WTC11 (cell line): ENCODE measurements at regions not wholly inside any gene's neighbourhood (a gene's known extent, or its start where the extent isn't known, plus 50 kb on each side); places are given as distances from the start of the nearest gene placed in this dataset.

Experiments used
- ATAC-seq: fragments of 200-7000 bp; cut with Tn5 transposase; 2 replicates; pipeline ENCODE4 v1.10.0; 2021; ENCODE audit warnings: mild to moderate bottlenecking, moderate library complexity
- CTCF ChIA-PET: fragments of 300-600 bp; sonication (Branson Sonifier 250); formaldehyde crosslinking; loops from one replicate; lab custom pipeline; 2021; ENCODE audit warnings: antibody characterized with exemption; lab: Charles Lee
- POLR2A ChIA-PET: fragments of 350-600 bp; sonication (Branson Sonifier 250); formaldehyde crosslinking; loops from one replicate; lab custom pipeline; 2021; ENCODE audit warnings: antibody characterized with exemption; lab: Charles Lee
- DNase-seq: peaks from one replicate; pipeline ENCODE4 v3.0.0; 2021; ENCODE audit warnings: low spot score
- H3K27ac Mint-ChIP-seq: 2 replicates; pipeline ENCODE4 v1.8.0; 2021; ENCODE audit warnings: mixed read lengths
- H3K27me3 Mint-ChIP-seq: 2 replicates; pipeline ENCODE4 v1.8.0; 2021; ENCODE audit warnings: low read depth, mild to moderate bottlenecking, moderate library complexity, mixed read lengths
- H3K36me3 Mint-ChIP-seq: 2 replicates; pipeline ENCODE4 v1.8.0; 2021; ENCODE audit warnings: mixed read lengths
- H3K4me1 Mint-ChIP-seq: 2 replicates; pipeline ENCODE4 v1.8.0; 2022; ENCODE audit warnings: mixed read lengths
- H3K4me3 Mint-ChIP-seq: 2 replicates; pipeline ENCODE4 v1.8.0; 2021; ENCODE audit warnings: mild to moderate bottlenecking, moderate library complexity, mixed read lengths
- H3K9me3 Mint-ChIP-seq: 2 replicates; pipeline ENCODE4 v1.8.0; 2021; ENCODE audit warnings: mixed read lengths
- AR ChIP-seq: fragments of 250-450 bp; sonication (Bioruptor Pico); IDR thresholded peaks from 2 replicates; pipeline ENCODE4 v1.9.0; 2021; ENCODE audit warnings: mild to moderate bottlenecking
- ATF6 ChIP-seq: sonication (generic); formaldehyde crosslinking; IDR thresholded peaks from 2 replicates; pipeline ENCODE4 v1.8.1; 2023; ENCODE audit warnings: mild to moderate bottlenecking, missing genetic modification reagents
- ELF4 ChIP-seq: sonication (generic); formaldehyde crosslinking; IDR thresholded peaks from 2 replicates; pipeline ENCODE4 v1.8.1; 2022; ENCODE audit warnings: low read depth, mild to moderate bottlenecking, moderate library complexity, missing genetic modification reagents
- EMX1 ChIP-seq: fragments of 250-450 bp; sonication (Bioruptor Pico); IDR thresholded peaks from 2 replicates; pipeline ENCODE4 v1.8.0; 2021; ENCODE audit warnings: mild to moderate bottlenecking
- FOXP4 ChIP-seq: sonication (generic); formaldehyde crosslinking; IDR thresholded peaks from 2 replicates; pipeline ENCODE4 v1.8.0; 2022; ENCODE audit warnings: mild to moderate bottlenecking, missing genetic modification reagents
- IRF2 ChIP-seq: sonication (generic); formaldehyde crosslinking; IDR thresholded peaks from 2 replicates; pipeline ENCODE4 v1.8.0; 2022; ENCODE audit warnings: low read depth, missing genetic modification reagents, borderline replicate concordance
- JAZF1 ChIP-seq: fragments of 250-450 bp; sonication (Bioruptor Pico); IDR thresholded peaks from 2 replicates; pipeline ENCODE4 v1.9.0; 2021; ENCODE audit warnings: moderate library complexity, mild to moderate bottlenecking, inconsistent platforms
- KAT7 ChIP-seq: sonication (generic); formaldehyde crosslinking; IDR thresholded peaks from 2 replicates; pipeline ENCODE4 v1.8.1; 2023; ENCODE audit warnings: missing genetic modification reagents, mild to moderate bottlenecking, borderline replicate concordance
- MXD4 ChIP-seq: fragments of 250-450 bp; sonication (Bioruptor Pico); IDR thresholded peaks from 2 replicates; pipeline ENCODE4 v1.8.0; 2021; ENCODE audit warnings: mild to moderate bottlenecking, moderate library complexity, borderline replicate concordance
- NFATC4 ChIP-seq: fragments of 250-450 bp; sonication (Bioruptor Pico); IDR thresholded peaks from 2 replicates; pipeline ENCODE4 v1.9.0; 2021; ENCODE audit warnings: mild to moderate bottlenecking
- NFYB ChIP-seq: sonication (generic); formaldehyde crosslinking; conservative IDR thresholded peaks from 2 replicates; pipeline ENCODE4 v1.8.0; 2022; ENCODE audit warnings: low read depth, missing genetic modification reagents
- PRDM15 ChIP-seq: sonication (generic); formaldehyde crosslinking; IDR thresholded peaks from 2 replicates; pipeline ENCODE4 v1.8.0; 2022; ENCODE audit warnings: missing genetic modification reagents
- ZNF138 ChIP-seq: sonication (generic); formaldehyde crosslinking; conservative IDR thresholded peaks from 2 replicates; pipeline ENCODE4 v1.8.1; 2022; ENCODE audit warnings: mild to moderate bottlenecking, moderate library complexity, missing genetic modification reagents
- ZNF232 ChIP-seq: sonication (generic); formaldehyde crosslinking; IDR thresholded peaks from 2 replicates; pipeline ENCODE4 v1.8.0; 2022; ENCODE audit warnings: mild to moderate bottlenecking, missing genetic modification reagents
- ZNF416 ChIP-seq: fragments of 250-450 bp; sonication (Bioruptor Pico); IDR thresholded peaks from 2 replicates; pipeline ENCODE4 v1.9.0; 2021; ENCODE audit warnings: mild to moderate bottlenecking, inconsistent platforms
- ZNF425 ChIP-seq: fragments of 250-450 bp; sonication (Bioruptor Pico); conservative IDR thresholded peaks from 2 replicates; pipeline ENCODE4 v1.9.0; 2021; ENCODE audit warnings: mild to moderate bottlenecking
- ZNF512 ChIP-seq: sonication (generic); formaldehyde crosslinking; IDR thresholded peaks from 2 replicates; pipeline ENCODE4 v1.8.1; 2022; ENCODE audit warnings: missing genetic modification reagents, borderline replicate concordance
- ZSCAN18 ChIP-seq: fragments of 250-450 bp; sonication (Bioruptor Pico); IDR thresholded peaks from 2 replicates; pipeline ENCODE4 v2.1.2; 2022; ENCODE audit warnings: mild to moderate bottlenecking, moderate library complexity

GRCh38 chrX:33726281-33727160 is 405.6 kb downstream of the FAM47A start:
- peaks cover 12% of the 10 kb centered on the region for H3K27me3 Mint-ChIP-seq
- CTCF ChIA-PET, result no interaction called here
- no peaks in the 10 kb centered on the region for H3K4me1 Mint-ChIP-seq
- DNase-seq (no peak), ATAC-seq (no peak)
- no peaks in the 10 kb centered on the region for H3K9me3 Mint-ChIP-seq
- TF ChIP-seq MXD4 (no peak), ELF4 (CRISPR knock-in tag) (no peak), KAT7 (no peak), ZNF512 (CRISPR knock-in tag) (no peak), ZNF416 (CRISPR knock-in tag) (no peak), ATF6 (CRISPR knock-in tag) (no peak), NFATC4 (CRISPR knock-in tag) (no peak), ZSCAN18 (CRISPR knock-in tag) (no peak), IRF2 (no peak), NFYB (CRISPR knock-in tag) (no peak), ZNF425 (CRISPR knock-in tag) (no peak), JAZF1 (CRISPR knock-in tag) (no peak), PRDM15 (CRISPR knock-in tag) (no peak), EMX1 (no peak), AR (CRISPR knock-in tag) (no peak), FOXP4 (CRISPR knock-in tag) (no peak), ZNF138 (CRISPR knock-in tag) (no peak), ZNF232 (CRISPR knock-in tag) (no peak)
- no peaks in the 10 kb centered on the region for H3K36me3 Mint-ChIP-seq
- H3K27ac Mint-ChIP-seq, result no peak overlapping the region
- POLR2A ChIA-PET, result no interaction called here
- peak overlapping the region; percentile 69 for H3K4me3 Mint-ChIP-seq
